ENCODE measurements at regions not wholly inside any gene's neighbourhood (a gene's known extent, or its start where the extent isn't known, plus 50 kb on each side); places are given as distances from the start of the nearest gene placed in this dataset.
"Not testable (repeated sequence)": the region's sequence is repeated elsewhere in the genome, so short reads cannot be mapped to it uniquely, and the experiment has no call there.

GRCh38 chr2:75982719-75983118 lies 272.0 kb upstream of the GCFC2 start:
- no peak for DNase-seq

GRCh38 chr2:75964646-75965045 lies 253.9 kb upstream of the GCFC2 start:
- DNase-seq = no peak

- DNase-seq = no peak
Observed at GRCh38 chr2:75960472-75961009, 249.8 kb upstream of the GCFC2 start.

GRCh38 chr2:75959724-75960471 lies 249.2 kb upstream of the GCFC2 start:
- no peak for DNase-seq

GRCh38 chr2:75954761-75955160 lies 244.0 kb upstream of the GCFC2 start:
- no peak for DNase-seq

GRCh38 chr2:75952173-75952572 lies 241.5 kb upstream of the GCFC2 start:
- no peak for DNase-seq

GRCh38 chr2:75949385-75950030 lies 238.8 kb upstream of the GCFC2 start:
- no peak for DNase-seq

- no peak for DNase-seq
Observed at GRCh38 chr2:75936311-75936710, 225.6 kb upstream of the GCFC2 start.

GRCh38 chr2:75932996-75933395 lies 222.3 kb upstream of the GCFC2 start:
- DNase-seq = no peak

- DNase-seq = no peak
Observed at GRCh38 chr2:75928093-75928492, 217.4 kb upstream of the GCFC2 start.

GRCh38 chr2:75925331-75926024 lies 214.8 kb upstream of the GCFC2 start:
- no peak for DNase-seq

- DNase-seq = no peak
Observed at GRCh38 chr2:75922191-75922590, 211.5 kb upstream of the GCFC2 start.

GRCh38 chr2:75920859-75921551 lies 210.3 kb upstream of the GCFC2 start:
- no peak for DNase-seq

GRCh38 chr2:75915851-75916634 lies 205.3 kb upstream of the GCFC2 start:
- DNase-seq = no peak

- no peak for DNase-seq
Observed at GRCh38 chr2:75896779-75897366, 186.2 kb upstream of the GCFC2 start.

GRCh38 chr2:75894170-75894569 lies 183.5 kb upstream of the GCFC2 start:
- no peak for DNase-seq

GRCh38 chr2:75892490-75892889 lies 181.8 kb upstream of the GCFC2 start:
- no peak for DNase-seq

GRCh38 chr2:75882530-75882929 lies 171.8 kb upstream of the GCFC2 start:
- no peak for DNase-seq

GRCh38 chr2:75875606-75876005 lies 164.9 kb upstream of the GCFC2 start:
- not testable (repeated sequence) for DNase-seq

GRCh38 chr2:75871762-75872614 lies 161.3 kb upstream of the GCFC2 start:
- not testable (repeated sequence) for DNase-seq

- no peak for DNase-seq
Observed at GRCh38 chr2:75870651-75871137, 160.0 kb upstream of the GCFC2 start.

Data from NCI-H1105 (cell line).